C4-2B (cell line): ENCODE measurements at regions not wholly inside any gene's neighbourhood (a gene's known extent, or its start where the extent isn't known, plus 50 kb on each side); places are given as distances from the start of the nearest gene placed in this dataset.

ENCODE experiments used
- H3K27ac ChIP-seq: fragments of 450-650 bp; 2 replicates; pipeline ENCODE4 v1.5.1; 2017
- ZFX ChIP-seq: fragments of 450-650 bp; IDR thresholded peaks from 2 replicates; pipeline ENCODE4 v1.6.1; 2017
- TF ChIP-seq, protein P1 (sequence below): fragments of 450-650 bp; conservative IDR thresholded peaks from 2 replicates; pipeline ENCODE4 v1.5.1; 2017; ENCODE audit warnings: mild to moderate bottlenecking

DNA sequence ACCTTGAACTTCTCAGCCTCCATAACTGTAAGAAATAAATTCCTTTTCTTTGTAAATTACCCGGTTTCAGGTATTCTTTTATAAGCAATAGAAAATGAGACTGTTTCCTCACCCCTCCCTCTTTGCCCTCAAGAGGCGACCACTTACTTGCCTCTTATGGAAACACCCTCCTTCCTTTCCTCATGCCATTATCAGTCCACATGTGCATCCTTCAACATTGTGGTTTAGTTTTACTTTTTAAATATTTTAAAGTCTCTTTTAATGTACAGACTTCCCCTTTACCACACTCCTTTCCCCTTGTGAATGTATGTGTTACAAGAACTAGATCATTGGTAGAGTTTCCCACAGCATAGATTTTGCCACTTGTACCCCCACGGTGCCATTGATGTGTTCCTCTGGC lies 202.4 kb upstream of the SIX2 start:
- TF ChIP-seq, protein P1, sequence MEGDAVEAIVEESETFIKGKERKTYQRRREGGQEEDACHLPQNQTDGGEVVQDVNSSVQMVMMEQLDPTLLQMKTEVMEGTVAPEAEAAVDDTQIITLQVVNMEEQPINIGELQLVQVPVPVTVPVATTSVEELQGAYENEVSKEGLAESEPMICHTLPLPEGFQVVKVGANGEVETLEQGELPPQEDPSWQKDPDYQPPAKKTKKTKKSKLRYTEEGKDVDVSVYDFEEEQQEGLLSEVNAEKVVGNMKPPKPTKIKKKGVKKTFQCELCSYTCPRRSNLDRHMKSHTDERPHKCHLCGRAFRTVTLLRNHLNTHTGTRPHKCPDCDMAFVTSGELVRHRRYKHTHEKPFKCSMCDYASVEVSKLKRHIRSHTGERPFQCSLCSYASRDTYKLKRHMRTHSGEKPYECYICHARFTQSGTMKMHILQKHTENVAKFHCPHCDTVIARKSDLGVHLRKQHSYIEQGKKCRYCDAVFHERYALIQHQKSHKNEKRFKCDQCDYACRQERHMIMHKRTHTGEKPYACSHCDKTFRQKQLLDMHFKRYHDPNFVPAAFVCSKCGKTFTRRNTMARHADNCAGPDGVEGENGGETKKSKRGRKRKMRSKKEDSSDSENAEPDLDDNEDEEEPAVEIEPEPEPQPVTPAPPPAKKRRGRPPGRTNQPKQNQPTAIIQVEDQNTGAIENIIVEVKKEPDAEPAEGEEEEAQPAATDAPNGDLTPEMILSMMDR, result no peak
- no peak for TF ChIP-seq ZFX
- H3K27ac ChIP-seq, result no peak overlapping the region

GRCh38 chr2:45210462-45211195 lies 201.4 kb upstream of the SIX2 start:
- no peak overlapping the region for H3K27ac ChIP-seq

GRCh38 chr2:45209875-45210274 lies 200.6 kb upstream of the SIX2 start:
- H3K27ac ChIP-seq, result no peak overlapping the region
- TF ChIP-seq, protein P1, result no peak
- no peak for TF ChIP-seq ZFX

More at GRCh38 chr2:45210462-45211195, 201.4 kb upstream of the SIX2 start:
- TF ChIP-seq, protein P1, result no peak
- no peak for TF ChIP-seq ZFX

DNA sequence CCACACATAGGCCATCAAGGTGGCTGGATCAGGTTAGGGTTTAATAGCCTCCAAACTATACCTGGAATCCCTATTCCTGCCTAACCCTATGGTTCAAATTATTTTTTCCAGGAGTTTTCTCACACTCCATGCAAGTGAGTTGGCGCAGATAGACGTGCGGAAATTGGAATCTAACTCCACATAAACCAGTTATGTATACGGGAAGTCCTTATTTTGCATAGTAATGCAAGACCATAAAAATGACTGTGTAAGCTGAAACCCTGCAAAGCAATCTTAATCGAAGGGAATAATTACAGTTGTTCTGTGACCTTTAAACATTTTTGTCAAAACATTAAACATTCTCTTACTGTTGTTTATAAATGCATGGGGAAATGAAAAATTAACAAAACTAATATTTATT lies 200.1 kb upstream of the SIX2 start:
- TF ChIP-seq, protein P1, result no peak
- no peak for TF ChIP-seq ZFX
- H3K27ac ChIP-seq, result no peak overlapping the region

DNA sequence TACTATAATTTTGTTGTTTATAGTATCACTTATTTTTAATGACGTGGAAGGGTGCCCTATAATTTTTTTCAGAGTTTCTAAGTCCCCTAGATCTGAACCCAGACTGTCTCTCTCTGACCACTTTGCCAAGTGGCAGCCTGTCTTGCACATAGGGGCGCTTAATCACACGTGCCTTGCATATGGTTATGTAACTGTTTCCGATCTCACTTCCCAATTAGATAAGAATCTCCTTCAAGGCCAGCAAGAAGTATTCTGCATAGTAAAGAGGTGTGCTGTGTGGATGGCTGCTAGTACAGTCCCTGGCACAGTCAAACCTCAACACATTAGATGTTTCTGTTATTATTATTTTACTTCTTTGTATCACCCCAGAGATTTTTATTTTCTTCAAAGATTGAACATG lies 197.8 kb upstream of the SIX2 start:
- no peak overlapping the region for H3K27ac ChIP-seq
- TF ChIP-seq, protein P1, result no peak
- TF ChIP-seq ZFX, result no peak

DNA sequence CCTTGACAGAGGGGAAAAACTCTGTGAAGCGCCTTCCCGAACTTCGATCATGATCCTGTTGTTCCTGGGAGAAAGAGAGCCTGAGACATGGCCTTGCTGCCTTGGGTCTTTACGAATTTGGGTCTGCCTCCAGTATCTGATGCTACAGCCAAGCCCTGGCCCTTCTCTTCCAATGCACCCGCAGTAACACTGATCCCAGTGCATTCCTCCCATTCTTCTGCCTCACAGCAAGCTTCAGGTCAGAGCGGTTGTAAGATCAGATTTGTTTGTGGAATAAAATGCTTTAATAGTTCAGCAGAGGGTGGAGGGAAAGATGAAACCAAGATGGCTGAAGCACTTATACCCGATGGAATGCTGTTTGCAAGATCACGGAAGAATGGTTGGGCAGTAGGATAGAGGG lies 196.7 kb upstream of the SIX2 start:
- TF ChIP-seq ZFX, result no peak
- TF ChIP-seq, protein P1, result no peak
- H3K27ac ChIP-seq, result no peak overlapping the region

GRCh38 chr2:45205480-45205879 lies 196.2 kb upstream of the SIX2 start:
- no peak overlapping the region for H3K27ac ChIP-seq
- no peak for TF ChIP-seq ZFX
- TF ChIP-seq, protein P1, result no peak
